ENCODE measurements at regions not wholly inside any gene's neighbourhood (a gene's known extent, or its start where the extent isn't known, plus 50 kb on each side); places are given as distances from the start of the nearest gene placed in this dataset.

DNA sequence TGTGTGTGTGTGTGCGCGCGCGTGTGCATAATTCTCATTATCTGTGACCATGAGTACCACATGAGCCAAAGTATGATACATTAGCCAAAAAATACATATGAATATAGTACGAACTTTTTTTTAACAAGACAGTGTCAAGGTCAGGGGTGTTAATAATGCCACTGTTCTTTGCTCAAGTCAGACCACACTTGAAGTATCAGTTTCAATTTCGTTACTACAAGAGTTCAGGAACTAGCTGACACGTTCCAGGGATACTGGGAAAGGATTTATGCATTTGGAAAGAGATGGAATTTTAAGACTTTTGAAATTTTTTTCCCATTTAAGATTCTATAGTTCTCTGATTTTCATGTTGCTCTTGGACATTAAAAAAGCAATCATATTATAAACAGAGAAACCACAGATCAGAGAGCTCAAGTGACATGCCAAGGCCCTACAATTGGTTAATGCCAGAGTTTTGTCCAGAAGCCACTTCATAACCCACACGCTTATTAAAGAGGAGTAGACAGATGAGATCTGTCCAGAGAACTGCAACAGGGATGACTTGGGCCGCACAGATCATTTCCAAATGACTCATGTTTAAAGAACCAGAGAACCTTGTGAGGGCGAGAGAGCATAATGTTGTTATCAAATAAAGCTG, 718.8 kb upstream of the SGCG start:
- DNase-seq, result no peak

DNA sequence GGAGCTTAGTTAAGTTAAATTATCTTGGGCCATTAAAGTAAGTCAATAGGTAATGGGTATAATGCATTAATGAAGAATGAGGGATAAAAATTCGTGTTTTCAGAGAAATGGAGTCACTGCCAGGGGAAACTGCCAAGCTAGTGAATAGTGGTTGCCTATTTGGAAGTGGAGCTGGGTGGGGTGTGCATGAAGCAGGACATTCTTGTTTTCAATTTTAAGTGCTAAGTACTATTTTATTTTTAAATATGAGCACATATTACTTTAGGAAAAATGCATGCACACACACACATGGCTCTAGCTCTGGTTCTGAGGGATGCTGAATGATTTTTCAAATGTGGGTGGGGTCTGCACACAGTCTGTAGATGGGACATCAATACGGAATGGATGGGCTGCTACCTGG, 717.7 kb upstream of the SGCG start:
- no peak for DNase-seq

DNA sequence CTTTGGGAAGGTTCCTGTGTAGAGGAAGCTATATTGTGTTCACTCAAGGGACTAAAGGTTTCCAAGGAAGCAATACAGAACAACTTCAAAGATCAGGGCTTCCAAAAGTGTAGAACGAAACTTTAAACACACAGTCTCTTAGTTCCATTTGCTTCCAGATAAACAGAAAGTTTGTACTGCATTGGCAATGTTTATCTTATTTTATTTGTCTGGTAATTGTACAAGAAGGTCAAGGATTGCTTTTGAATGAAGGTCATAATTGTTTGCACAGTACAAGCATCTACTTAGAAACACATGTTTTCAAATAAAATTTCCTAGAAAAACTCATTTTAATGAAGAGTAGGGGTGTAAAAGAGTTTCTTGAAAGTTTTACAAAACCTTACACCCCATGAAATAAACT, 712.7 kb upstream of the SGCG start:
- no peak for DNase-seq

DNA sequence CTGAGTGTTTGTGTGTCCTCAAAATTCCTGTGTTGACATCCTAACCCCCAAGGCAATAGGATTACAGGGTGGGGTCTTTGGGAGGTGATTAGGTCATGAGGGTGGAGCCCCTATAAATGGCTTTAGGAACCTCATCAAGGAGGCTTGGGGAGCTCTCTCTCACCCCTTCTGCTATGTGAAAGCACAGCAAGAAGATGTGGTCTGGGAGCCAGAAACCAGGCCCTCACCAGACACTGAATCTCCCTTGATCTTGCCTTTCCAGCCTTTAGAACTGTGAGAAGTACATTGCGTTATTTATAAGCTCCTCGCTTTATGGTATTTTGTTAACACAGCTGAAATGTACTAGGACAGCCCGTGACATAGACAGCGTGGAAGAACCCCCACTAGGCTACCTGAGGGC, 712.0 kb upstream of the SGCG start:
- DNase-seq, result no peak

DNA sequence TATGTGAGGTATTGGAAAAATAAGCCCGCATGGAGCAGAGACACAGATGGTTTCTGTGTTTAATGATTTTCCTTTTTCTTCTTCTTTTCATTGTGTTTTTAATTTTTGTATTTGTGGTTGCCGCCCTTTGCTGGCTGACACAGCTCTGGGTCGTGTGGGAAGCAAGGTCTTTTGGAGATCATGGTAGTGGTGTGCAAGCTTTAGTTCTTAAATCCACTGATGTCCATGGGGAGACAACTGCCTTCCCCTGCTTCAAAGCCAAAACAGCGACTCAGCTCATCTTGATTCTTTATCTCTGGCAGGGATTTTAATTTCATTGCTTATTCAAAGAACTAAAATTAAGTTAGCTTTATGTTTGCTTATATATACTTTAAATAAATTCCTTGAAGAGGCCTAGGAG, 711.3 kb upstream of the SGCG start:
- DNase-seq, result no peak

DNA sequence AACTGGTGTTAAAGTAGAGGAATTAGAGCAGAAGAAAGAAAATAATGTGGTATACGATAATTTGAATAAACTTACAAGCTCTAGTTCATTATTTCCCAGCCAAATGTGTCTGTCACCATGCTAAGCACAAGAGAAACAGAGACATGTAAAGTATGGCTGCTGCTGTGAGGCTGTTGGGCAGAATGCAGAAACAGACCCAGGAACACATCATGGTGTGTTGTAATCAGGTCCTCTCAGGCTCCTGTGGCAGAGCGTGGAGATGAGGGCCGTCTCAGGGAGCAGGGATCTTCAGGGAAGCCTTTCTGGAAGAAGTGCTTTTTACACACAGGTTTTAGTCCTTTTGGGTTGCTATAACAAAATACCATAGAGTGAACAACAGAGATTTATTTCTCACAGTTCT, 710.7 kb upstream of the SGCG start:
- DNase-seq, result no peak

DNA sequence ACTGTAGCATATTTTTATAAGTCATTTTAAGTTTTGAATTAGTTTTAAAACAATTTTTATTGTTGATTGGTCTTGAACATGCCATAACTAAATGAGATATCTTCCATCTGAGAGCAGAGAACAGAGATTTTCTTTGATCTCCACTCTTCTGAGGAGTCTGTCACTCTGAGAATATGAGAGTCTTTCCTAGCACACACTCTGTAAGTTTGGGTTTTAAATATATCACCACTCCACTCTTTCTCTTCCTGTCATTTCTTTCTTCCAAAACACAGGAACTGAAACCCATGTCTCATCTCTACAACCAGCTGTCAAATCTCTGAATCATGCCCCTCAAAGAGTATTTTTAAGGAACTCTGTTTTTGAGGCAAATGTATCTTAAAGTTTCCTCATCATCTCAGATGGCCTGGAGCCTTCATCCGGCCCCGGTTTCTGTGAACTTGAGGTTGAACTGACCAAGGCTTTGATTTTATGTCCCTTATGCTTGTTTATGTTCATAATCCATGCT, 698.2 kb upstream of the SGCG start:
- DNase-seq, result no peak

DNA sequence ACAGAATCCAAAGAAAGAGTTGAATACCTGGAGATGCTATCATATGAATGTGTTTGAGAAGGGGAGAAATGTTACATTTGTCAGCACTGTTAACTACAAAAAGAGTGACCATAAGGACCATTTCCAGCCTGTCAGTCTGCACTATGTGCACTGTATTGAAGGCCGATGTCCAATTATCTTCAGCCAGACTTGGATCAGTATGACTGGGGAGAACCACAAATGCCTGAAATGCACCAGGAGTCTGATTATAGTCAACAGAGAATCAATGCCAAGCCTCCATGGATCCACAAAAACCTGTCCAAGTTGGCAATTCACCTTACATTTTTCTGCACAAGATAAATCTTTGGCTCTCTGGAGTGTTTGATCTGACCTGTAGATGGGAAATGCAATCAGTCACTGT, 697.5 kb upstream of the SGCG start:
- no peak for DNase-seq

DNA sequence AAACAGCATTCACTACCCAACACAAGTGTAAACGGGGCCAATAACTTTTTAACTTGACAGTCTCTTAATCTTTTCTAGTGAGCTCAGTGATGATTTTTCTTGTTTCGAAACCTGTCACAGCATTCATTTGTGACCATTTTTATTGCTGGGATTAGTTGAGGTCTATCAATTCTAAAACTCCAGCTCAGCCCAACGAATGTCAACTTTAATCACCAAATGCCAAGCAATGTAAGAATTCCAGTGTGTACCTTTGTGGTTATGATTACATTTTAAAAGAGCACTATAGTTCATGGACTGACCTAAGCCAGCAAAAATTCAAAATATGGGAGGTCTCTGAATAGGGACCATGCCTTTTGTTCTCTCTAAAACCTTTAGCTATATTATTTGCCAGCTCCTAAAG, 694.3 kb upstream of the SGCG start:
- DNase-seq, result no peak

DNA sequence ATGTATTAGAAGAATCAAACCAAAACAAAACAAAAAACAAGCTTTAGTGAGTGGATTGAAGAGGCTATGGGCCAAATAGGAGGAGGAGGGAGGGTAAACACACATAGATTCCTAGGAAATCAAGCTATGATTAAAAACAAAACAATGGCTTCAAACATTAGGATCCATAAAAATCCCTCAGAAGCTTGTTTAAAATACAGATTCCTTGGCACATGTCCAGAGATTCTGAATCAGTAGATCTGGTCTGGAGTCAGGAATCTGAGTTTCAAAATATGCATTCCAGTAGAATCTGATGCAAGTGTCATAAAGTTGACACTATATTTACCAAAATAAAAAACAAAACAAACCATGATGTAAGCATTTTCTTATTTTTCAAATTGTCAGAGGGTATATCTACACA, 692.8 kb upstream of the SGCG start:
- no peak for DNase-seq

DNA sequence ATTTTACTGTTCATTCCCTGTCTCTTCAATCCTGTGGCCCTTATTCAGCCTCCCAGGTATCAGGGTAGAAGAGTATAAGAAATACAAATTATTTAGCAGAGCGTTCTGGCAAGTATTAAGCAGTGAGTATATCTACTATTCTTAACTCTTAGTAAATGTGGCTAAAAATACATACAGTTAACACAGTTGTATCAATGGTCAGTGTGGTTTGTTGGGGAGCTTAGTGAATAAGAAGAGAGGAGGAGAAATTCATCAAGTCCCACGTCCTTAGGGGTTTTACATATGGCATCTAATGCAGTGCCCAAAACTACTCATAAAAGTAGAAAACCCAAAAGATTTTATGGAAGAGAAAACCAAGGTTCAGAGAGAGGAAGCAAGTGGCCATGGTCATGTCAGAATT, 691.0 kb upstream of the SGCG start:
- no peak for DNase-seq

DNA sequence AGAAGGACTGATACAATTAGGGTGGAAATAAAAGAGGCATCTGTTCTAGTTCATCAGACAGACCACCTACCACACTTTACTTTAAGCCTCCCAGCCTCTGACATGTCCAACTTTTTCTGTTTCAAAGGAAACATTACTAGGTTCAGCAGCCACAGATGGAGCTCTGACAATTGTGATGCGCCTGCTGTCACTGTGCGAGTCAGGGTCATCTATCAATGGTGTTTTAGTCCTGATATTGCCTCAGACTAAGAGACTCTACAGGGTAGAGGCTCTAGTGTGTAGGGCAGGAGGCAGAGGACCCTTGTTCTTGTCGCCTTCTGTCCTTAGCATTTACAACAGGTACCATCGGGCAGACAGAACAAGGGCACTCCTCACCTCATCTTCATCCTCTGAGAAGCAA, 685.0 kb upstream of the SGCG start:
- no peak for DNase-seq

DNA sequence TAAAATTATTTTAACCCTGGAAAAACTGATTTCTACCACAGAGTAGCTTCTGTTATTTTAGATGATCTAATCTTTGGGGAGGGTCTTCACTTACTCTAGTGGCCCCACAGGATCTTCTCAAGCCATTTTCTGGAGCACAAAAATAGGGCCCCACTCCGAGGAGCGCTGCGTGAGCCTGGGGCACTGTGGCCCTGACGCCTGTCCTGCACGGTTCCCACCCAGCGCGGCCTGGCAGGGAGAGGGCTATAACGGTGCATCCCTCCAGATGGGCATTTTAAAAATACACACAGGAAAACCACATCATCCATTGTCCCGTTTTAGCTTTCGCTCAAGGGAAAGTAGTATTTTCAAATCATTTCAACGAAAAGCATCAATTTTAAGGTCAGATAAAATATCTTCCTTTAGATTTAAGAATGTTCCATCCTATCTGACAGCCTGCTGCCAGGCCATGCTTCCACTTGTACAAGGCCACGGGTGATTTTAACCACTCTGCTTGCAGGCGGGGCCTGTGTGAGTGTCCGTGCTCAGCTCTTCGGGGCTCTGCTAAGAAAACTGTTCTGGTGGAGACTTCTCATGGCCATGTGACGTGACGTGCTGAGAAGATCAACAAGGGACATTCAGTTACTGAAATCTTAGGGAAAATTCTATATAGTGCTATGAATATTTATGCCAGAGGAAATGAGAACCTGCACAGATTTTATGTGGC, 683.8 kb upstream of the SGCG start:
- DNase-seq, result no peak

DNA sequence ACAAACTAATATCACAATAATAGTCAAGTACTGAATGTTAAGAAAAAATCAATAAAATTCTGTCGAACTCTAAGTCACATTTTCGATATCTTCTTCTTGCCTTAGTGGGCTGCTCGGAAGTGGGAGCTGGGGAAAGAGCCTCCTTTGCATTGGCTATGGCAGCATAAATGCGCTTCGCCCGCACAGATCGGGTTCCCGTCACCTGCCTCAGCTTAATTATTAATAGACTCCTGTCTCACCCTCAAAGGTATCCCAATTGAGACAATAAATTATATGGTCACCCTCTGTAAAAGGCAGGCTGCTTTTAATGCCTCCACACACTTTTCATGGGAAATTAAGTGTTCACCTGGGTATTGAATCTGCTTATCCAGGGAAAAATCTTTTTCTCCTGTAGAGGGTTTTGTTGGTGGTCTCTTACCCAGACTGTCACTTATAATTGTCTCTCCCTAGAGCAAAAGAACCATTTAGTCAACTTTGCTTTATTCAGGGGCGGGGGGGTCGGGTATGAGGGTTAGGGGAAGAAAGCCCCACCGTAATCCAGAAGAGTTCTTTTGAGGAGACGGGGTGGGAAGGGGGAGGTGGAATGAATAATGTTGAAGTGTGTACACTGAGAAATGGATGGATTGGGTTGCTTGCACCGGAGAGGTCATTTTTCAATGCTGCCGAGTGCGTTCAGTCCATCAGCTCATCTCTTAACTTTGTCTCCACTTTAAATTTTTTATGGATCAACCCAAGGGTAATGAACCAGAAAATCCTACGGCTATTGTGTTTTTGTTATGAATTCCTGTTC, 682.6 kb upstream of the SGCG start:
- no peak for DNase-seq

DNA sequence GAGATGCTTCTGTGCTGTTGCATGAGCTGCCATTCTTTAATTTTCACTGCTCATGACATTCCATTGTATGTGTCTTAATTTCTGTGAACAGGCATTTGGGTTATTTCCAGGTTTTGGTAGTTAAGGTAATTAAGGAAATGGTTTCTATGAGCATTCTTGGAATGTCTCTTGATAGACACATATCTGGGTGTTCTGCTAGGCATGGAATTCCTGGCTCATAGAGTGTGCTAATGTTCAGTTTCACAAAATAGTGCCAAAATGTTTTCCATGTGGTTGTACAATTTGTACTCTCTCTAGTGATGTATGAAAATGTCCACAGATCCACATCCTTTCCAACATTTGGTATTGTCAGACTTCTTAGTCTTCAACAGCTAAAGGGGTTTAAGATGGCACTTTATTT, 680.9 kb upstream of the SGCG start:
- DNase-seq, result no peak

DNA sequence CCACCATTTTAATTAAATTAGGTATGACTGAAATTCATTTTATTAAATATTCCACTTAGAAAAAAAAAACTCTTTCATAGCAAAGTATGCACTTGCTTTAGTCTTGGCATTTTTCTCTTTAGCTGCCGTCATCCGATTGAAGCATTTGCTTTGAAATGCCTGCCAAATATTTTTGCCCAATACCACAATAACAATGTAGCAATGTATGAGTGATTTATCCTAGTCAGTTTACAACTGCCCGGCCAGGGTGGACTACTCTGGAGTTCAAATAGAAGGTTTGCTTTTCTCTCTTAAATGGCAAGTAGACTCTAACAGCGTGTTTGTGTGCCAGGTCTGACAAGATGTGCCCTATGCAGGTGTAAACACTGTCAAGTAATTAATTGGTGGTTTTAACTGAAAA, 675.3 kb upstream of the SGCG start:
- no peak for DNase-seq

DNA sequence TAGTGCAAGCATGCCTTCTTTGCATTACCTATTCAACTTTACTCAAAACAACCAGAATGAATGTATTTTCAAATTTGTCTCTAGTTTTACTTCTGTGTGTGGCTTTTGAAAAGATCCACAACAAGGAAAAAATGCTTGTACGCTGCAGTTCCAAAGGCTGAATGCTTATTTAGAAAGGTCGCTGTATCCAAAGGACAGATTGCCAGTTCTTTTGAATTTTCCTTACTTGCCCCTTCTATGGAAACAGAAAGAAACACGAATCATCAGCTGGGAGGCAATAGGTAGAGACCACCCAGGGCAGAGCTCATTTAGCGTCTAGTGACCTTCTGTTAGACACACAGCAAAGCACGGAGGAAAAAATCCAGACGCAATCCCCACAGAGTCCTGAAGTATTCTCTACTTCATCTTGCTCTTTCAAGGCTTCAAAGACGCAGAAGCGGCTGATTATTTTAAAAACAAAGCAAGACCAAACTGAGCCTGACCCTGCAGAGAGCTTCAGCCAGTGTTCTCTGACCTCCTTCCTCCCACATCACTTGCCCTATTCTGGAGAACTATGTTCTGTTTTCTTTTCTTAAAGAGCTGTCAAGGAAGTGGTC, 674.6 kb upstream of the SGCG start:
- DNase-seq, result no peak

DNA sequence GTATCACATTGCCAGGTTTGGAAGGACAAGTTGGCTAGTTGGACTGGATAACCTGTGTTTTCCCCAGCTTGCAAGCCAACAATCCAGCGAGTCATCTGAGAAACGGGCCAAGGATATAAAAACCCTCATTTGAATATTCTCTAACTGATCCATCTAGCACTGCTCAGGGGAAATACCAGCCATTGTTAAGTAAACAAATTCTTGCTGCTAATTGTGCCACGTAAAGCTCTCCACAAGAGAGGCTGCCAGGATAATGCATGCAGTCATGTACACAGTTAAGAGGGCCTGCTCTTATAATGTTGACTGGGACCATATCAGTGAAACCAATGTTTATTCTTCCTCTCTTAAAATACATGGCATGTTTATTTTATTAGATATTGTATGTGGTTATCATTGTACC, 663.2 kb upstream of the SGCG start:
- DNase-seq, result no peak

DNA sequence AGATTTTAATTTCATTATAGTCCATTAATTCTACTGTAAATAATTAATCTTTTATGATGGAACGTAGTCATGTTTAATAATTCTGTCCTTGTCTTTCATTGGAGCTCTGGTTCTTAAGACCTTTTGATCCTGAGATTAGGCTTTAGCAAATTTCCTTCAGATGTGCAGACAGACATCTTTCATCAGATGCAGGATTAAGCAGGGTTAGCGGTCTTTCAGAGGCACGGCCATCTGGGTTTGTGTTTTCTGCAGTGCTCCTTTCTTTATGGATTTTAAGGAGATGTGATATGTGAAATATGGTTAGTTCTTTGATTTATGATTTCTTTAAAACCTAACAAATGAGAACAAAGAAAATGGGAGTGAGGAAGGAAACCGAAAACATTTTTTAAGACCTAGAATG, 643.9 kb upstream of the SGCG start:
- DNase-seq, result no peak

DNA sequence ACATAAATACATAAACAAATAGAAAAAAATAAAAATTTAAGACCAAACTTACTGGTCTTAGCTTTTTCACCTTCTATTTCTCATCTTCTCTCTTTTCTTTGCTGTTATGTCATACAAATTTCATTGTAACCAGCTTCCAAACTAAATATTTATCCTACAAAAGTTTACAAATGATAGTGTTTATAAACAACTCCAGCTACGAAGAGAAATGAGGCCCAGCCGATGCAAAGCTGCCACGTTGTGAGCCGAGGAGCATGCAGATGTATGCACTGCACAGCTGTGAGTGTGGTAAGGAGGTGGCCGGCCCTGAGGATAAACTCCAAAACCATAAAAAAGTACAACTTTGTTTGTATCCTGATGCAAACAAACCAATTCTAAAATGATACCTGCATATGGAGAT, 642.4 kb upstream of the SGCG start:
- DNase-seq, result no peak

DNA sequence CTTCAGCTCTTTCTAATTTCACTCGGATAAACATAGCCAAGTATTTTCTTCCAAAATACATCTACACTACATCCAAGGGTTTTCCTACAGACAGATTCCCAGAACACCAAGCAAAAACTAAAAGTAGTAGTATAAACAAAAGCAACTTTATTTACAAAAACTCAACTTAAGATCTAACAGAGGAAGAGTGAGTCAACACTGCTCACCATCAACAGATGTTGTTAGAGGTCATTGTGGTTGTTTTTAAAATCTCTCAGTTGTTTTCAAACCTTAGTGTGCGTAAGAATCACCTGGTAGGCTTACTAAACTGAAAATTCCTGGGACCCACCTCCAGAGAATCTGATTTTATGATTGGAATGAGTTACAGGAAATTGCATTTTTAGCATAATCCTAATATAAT, 631.7 kb upstream of the SGCG start:
- DNase-seq, result no peak

DNA sequence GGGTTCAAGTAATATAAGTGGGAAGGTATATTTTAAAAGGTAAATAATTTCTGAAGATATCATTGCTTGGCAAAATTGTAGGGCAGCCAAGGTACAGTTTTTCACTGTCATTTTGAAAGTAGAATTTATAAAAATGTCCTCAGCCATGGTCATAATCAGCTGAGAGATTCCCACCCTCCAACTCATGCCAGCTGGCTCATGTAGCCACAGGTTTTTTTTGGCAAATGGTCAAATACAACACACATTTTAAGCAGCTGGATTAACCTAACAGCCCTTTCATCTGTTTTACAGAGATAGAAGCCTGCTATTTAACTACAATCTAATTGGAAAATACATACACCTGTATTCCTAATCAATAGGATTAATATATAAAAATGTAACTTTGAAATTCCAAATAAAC, 619.2 kb upstream of the SGCG start:
- DNase-seq, result no peak

DNA sequence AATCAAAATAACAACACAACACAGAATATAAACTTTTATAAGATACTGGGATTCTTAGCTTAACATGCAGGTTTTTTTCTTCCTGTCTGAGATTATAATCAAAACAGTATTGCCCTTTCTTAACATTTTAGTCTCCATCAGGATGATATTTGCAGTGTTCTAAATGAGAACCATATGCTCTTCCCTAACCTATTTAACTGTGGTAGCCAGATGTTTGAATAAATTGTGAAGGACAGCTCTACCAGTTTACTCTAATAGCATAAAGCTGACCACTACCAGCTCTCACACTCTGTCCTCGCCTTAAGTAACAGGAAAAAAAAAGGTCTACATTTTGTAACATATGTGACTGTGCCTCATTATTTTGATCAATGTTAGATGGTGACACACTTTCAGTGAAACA, 618.7 kb upstream of the SGCG start:
- DNase-seq, result no peak

DNA sequence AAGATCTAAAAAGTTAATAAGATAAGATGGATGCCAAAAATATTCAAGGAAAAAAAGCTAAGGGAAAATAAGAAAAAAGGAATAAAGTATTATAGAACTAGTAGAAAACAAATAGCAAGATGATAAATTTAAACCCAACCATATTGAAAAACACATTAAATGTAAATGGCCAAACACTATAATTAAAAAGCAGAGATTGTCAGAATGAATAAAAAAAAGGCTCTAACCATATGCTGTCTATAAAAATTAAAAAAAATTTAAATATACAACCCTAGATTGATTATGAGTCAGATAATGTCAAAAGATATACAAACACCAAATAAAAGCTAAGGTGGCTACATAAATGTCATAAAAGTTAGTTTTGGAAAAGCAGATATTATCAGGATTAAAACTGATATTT, 617.5 kb upstream of the SGCG start:
- no peak for DNase-seq
